Keratinocyte (primary cell): ENCODE measurements at regions not wholly inside any gene's neighbourhood (a gene's known extent, or its start where the extent isn't known, plus 50 kb on each side); places are given as distances from the start of the nearest gene placed in this dataset.

Experiments
- DNase-seq: peaks from one replicate; pipeline ENCODE4 v3.0.0-alpha.2; 2011; ENCODE audit warnings: low read depth, missing footprints, low spot score
- FAIRE-seq: peaks from 2 replicates; lab custom pipeline; 2011; peaks lifted over from hg19 to GRCh38; lab: Jason Lieb, UNC
- H2AFZ ChIP-seq: 2 replicates; pipeline ENCODE4 v1.6.0; 2012; ENCODE audit warnings: low read length, control low read depth, inconsistent platforms; ENCODE audit not compliant: control insufficient read depth
- H3K27ac ChIP-seq: 2 replicates; pipeline ENCODE4 v1.5.1; 2011; ENCODE audit warnings: low read length; ENCODE audit not compliant: control insufficient read depth, insufficient read depth
- H3K27me3 ChIP-seq: 3 replicates; pipeline ENCODE4 v1.6.0; 2011; ENCODE audit warnings: low read length; ENCODE audit not compliant: control insufficient read depth, insufficient read depth; ENCODE audit errors: extremely low read depth
- H3K36me3 ChIP-seq, 2 experiments: 2 replicates in 1 of 2; 3 replicates in 1 of 2; pipeline ENCODE4 v1.5.1; 2011; ENCODE audit warnings: low read length in 2 of 2, mild to moderate bottlenecking in 1 of 2; ENCODE audit not compliant: control insufficient read depth in 2 of 2, insufficient read depth in 2 of 2; ENCODE audit errors: extremely low read depth in 1 of 2
- H3K4me1 ChIP-seq: 3 replicates; pipeline ENCODE4 v1.5.1; 2011; ENCODE audit warnings: low read length; ENCODE audit not compliant: control insufficient read depth, insufficient read depth; ENCODE audit errors: extremely low read depth
- H3K4me2 ChIP-seq: 3 replicates; pipeline ENCODE4 v1.6.0; 2011; ENCODE audit warnings: low read depth, low read length; ENCODE audit not compliant: control insufficient read depth, insufficient read depth; ENCODE audit errors: extremely low read depth
- H3K4me3 ChIP-seq, 3 experiments: fragments of 200-600 bp in 1 of 3; sonication (generic) in 1 of 3; 2 replicates in 2 of 3; 3 replicates in 1 of 3; pipeline ENCODE4 v1.5.1; 2011 to 2016; ENCODE audit warnings: low read length in 3 of 3, mild to moderate bottlenecking in 3 of 3, control low read depth in 2 of 3, inconsistent platforms in 1 of 3, low read depth in 1 of 3, mixed read lengths in 1 of 3, mixed run types in 1 of 3, moderate library complexity in 1 of 3; ENCODE audit not compliant: control insufficient read depth in 2 of 3, insufficient read depth in 2 of 3; ENCODE audit errors: extremely low read depth in 1 of 3
- H3K79me2 ChIP-seq: 2 replicates; pipeline ENCODE4 v1.6.0; 2012; ENCODE audit warnings: low read length; ENCODE audit not compliant: control insufficient read depth, insufficient read depth
- H3K9ac ChIP-seq: 3 replicates; pipeline ENCODE4 v1.6.0; 2011; ENCODE audit warnings: low read length; ENCODE audit not compliant: control insufficient read depth, insufficient read depth; ENCODE audit errors: extremely low read depth
- H3K9me1 ChIP-seq: 3 replicates; pipeline ENCODE4 v1.6.0; 2011; ENCODE audit warnings: low read length; ENCODE audit not compliant: control insufficient read depth, insufficient read depth; ENCODE audit errors: extremely low read depth
- H3K9me3 ChIP-seq: 2 replicates; pipeline ENCODE4 v1.5.1; 2012; ENCODE audit warnings: low read depth, low read length; ENCODE audit not compliant: control insufficient read depth
- H4K20me1 ChIP-seq: 3 replicates; pipeline ENCODE4 v1.6.0; 2011; ENCODE audit warnings: low read length; ENCODE audit not compliant: control insufficient read depth, insufficient read depth; ENCODE audit errors: extremely low read depth
- EZH2 ChIP-seq: IDR thresholded peaks from one replicate; pipeline ENCODE4 v1.6.1; 2012; ENCODE audit warnings: inconsistent platforms, mild to moderate bottlenecking, low read length, moderate library complexity
- dilution Hi-C: fragments of 300-500 bp; cut with MboI; formaldehyde crosslinking; loops from one replicate; pipeline ENCODE4 v1.7.0; 2020; ENCODE audit warnings: low sequenced_read_pairs; ENCODE audit not compliant: extremely low pct_ligation_motif_present
- TF ChIP-seq, protein P1 (sequence below), 3 experiments: IDR thresholded peaks in 1 of 3; conservative IDR thresholded peaks in 1 of 3; optimal IDR thresholded peaks in 1 of 3; 2 replicates in 2 of 3; 3 replicates in 1 of 3; pipeline versions ENCODE3 to v1.5.1; 2011; ENCODE audit warnings: low read length in 3 of 3, mild to moderate bottlenecking in 3 of 3, moderate library complexity in 2 of 3, control low read depth in 1 of 3, inconsistent platforms in 1 of 3; ENCODE audit not compliant: insufficient read depth in 2 of 3; ENCODE audit errors: extremely low read depth in 1 of 3

DNA sequence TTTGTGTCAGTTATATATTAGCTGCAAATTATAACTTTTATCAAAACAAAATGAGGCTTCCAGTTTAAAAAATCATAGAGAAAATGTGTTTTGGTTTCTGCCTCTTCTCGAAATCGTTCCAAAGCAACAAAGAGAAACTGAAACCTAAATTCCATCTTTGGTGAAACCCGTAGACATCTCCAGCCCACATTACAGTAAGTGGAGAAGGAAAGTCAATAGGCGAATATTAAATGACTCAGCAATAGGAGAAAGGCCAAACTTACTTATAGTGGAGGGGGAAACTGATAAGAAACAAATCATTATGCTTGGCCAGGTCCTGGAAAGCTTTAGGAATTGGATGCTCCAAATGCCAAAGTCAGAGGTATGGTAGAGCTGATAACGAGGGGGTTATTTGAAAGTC is 103.0 kb upstream of the SHISA6 start:
- Histone ChIP-seq H3K9me1 (no peaks in the 10 kb centered on the region), H4K20me1 (no peaks in the 10 kb centered on the region), H3K36me3 (no peaks in the 10 kb centered on the region), H3K9me3 (no peaks in the 10 kb centered on the region), H3K79me2 (no peaks in the 10 kb centered on the region), H3K9ac (no peak overlapping the region), H3K27me3 (no peaks in the 10 kb centered on the region), H3K27ac (no peak overlapping the region), H2AFZ (no peak overlapping the region), H3K4me2 (no peak overlapping the region), H3K4me1 (no peaks in the 10 kb centered on the region), H3K4me3 (no peak overlapping the region)
- FAIRE-seq = no peak
- TF ChIP-seq, protein P1, sequence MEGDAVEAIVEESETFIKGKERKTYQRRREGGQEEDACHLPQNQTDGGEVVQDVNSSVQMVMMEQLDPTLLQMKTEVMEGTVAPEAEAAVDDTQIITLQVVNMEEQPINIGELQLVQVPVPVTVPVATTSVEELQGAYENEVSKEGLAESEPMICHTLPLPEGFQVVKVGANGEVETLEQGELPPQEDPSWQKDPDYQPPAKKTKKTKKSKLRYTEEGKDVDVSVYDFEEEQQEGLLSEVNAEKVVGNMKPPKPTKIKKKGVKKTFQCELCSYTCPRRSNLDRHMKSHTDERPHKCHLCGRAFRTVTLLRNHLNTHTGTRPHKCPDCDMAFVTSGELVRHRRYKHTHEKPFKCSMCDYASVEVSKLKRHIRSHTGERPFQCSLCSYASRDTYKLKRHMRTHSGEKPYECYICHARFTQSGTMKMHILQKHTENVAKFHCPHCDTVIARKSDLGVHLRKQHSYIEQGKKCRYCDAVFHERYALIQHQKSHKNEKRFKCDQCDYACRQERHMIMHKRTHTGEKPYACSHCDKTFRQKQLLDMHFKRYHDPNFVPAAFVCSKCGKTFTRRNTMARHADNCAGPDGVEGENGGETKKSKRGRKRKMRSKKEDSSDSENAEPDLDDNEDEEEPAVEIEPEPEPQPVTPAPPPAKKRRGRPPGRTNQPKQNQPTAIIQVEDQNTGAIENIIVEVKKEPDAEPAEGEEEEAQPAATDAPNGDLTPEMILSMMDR (optimal IDR thresholded peaks at IDR 0.05 in 1 of 3, IDR thresholded peaks at IDR 0.05 in 1 of 3, conservative IDR thresholded peaks at IDR 0.05 in 1 of 3; ENCODE audit: extremely low read depth in 1 of 3, insufficient read depth in 2 of 3, low read length in 3 of 3) = no peak
- TF ChIP-seq EZH2 = no peak
- no peak for DNase-seq
- dilution Hi-C loops = loop anchor here (25.0 kb wide), 2 partner anchors 101 to 276 kb away; no protein-coding TSS in a partner anchor

DNA sequence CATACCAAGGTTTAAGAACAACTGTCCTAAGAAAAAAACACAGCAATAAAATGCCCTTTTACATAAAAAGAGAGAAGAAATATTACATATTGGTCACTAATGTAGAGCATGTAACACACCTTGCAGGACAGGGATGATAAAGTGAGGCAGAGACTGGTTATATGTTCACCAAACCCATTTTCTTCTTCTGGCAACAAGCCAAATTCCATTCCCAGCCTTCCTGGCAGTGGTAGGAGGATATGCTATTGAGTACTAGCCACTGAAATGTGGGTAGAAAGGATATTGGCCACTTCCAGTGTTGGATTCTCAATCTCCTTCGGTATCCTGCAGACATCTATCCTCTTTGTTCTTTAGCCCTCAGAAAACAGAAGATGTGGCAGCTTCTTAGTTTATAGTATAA is 105.2 kb upstream of the SHISA6 start:
- no peak for DNase-seq
- H3K79me2 ChIP-seq = no peaks in the 10 kb centered on the region

DNA sequence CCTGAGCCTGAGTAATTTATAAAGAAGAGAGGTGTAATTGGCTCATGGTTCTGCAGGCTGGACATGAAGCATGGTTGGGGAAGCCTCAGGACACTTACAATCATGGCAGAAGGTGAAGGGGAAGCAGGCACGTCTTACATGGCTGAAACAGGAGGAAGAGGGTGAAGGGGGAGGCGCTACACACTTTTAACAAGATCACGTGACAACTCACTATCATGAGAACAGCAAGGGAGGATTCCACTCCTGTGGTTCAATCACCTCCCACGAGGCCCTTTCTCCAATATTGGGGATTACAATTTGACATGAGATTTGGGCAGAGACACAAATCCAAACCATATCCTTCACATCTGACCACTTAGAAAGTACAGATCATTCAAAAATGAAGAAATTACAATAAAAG is 110.6 kb upstream of the SHISA6 start:
- H3K4me1 ChIP-seq = no peaks in the 10 kb centered on the region
- H3K36me3 ChIP-seq = no peaks in the 10 kb centered on the region
- no peak overlapping the region for H3K4me2 ChIP-seq
- H3K4me3 ChIP-seq = no peak overlapping the region
- H3K27ac ChIP-seq = no peak overlapping the region
- no peaks in the 10 kb centered on the region for H3K27me3 ChIP-seq
- dilution Hi-C loops = loop anchor here (25.0 kb wide), 2 partner anchors 93 to 268 kb away; no protein-coding TSS in a partner anchor
- no peaks in the 10 kb centered on the region for H3K9me3 ChIP-seq
- no peak for TF ChIP-seq EZH2
- TF ChIP-seq, protein P1 (optimal IDR thresholded peaks at IDR 0.05 in 1 of 3, IDR thresholded peaks at IDR 0.05 in 1 of 3, conservative IDR thresholded peaks at IDR 0.05 in 1 of 3; ENCODE audit: extremely low read depth in 1 of 3, insufficient read depth in 2 of 3, low read length in 3 of 3) = no peak
- no peaks in the 10 kb centered on the region for H3K79me2 ChIP-seq
- no peaks in the 10 kb centered on the region for H3K9me1 ChIP-seq
- no peak overlapping the region for H3K9ac ChIP-seq
- no peak for DNase-seq
- no peaks in the 10 kb centered on the region for H4K20me1 ChIP-seq
- no peak overlapping the region for H2AFZ ChIP-seq
- FAIRE-seq = no peak

More for the DNA sequence above, 105.2 kb upstream of the SHISA6 start:
- no peak for TF ChIP-seq EZH2
- Histone ChIP-seq H2AFZ (no peak overlapping the region), H3K9ac (no peak overlapping the region), H3K27me3 (no peaks in the 10 kb centered on the region), H3K27ac (no peak overlapping the region), H3K4me2 (no peak overlapping the region), H3K36me3 (no peaks in the 10 kb centered on the region), H3K9me3 (no peaks in the 10 kb centered on the region), H3K9me1 (no peaks in the 10 kb centered on the region), H4K20me1 (no peaks in the 10 kb centered on the region), H3K4me3 (no peak overlapping the region), H3K4me1 (no peaks in the 10 kb centered on the region)
- dilution Hi-C loops = loop anchor here (25.0 kb wide), 2 partner anchors 99 to 274 kb away; no protein-coding TSS in a partner anchor
- no peak for FAIRE-seq
